Stimulated activated CD4-positive, alpha-beta T cell treated with anti-CD3 and anti-CD28 coated beads, Interleukin-1b, Interleukin-23, amount 100 ng/mL, for 24 hours (primary cell): ENCODE measurements at regions not wholly inside any gene's neighbourhood (a gene's known extent, or its start where the extent isn't known, plus 50 kb on each side); places are given as distances from the start of the nearest gene placed in this dataset.
"Not testable (repeated sequence)": the region's sequence is repeated elsewhere in the genome, so short reads cannot be mapped to it uniquely, and the experiment has no call there.

Experiments
- DNase-seq, 4 experiments: peaks; one replicate each; pipeline ENCODE4 v3.0.0-alpha.2; 2020; ENCODE audit warnings: low read depth in 4 of 4, low spot score in 1 of 4

GRCh38 chr22:47898946-47899345, 1136.5 kb downstream of the TBC1D22A start:
- no peak for DNase-seq

GRCh38 chr22:47891609-47892008, 1129.2 kb downstream of the TBC1D22A start:
- DNase-seq, result no peak

DNA sequence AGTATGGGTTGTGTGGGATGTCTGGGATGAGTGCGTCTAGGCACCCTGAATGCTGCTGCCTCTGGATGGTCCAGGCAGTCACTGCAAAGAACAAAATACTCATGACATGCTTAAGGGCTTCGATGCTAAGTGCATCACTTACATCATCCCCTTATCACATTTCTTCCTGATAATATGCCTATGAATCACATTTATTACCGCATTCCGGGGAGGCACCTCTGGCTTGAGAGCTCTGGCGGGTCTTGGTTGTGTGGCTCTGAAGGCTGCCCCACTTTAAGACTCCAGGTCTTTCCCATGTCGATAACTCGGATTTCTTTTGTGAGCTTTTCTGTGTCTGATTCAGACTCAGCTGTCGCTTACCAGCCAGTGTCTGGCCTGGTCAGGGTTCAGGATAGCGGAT, 1126.4 kb downstream of the TBC1D22A start:
- DNase-seq, result no peak

GRCh38 chr22:47884775-47885174, 1122.3 kb downstream of the TBC1D22A start:
- DNase-seq, result no peak

DNA sequence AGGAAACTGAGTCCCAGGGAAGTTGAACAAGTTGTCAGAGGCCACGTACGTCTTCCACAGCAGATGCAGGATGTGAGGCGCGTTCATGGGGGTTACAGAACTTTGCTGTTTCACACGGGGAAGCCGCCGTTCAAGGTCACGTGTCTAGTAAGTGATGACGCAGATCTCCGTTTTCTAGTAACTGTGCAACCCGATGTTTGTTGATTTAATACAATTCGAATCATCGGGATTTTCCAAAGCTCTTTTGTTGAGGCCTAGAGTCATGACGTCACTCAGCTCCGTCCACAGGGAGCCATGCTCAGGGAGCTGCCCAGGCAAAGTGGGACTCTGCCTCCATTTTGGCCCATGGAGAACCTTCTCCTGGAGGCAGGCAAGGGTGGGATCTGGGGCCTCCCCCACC, 1121.8 kb downstream of the TBC1D22A start:
- no peak for DNase-seq

GRCh38 chr22:47883757-47884156, 1121.3 kb downstream of the TBC1D22A start:
- DNase-seq, result no peak

DNA sequence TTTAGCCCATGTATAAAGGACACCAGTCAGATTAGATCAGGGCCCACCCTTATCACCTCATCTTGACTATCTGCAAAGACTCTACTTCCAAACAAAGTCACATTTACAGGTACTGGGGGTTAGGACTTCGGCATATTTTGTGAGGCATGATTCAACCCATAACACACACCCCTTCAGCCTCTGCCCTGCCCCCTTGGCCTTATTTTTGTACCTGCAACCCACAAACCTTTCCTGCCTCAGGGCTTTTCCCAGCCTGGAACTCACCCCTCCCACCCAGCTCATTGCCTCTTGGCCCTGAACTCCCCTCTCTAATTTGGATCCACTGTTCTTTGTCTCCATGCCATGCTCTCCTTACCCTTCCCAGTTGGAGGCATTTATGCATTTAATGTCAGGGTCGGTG, 1116.9 kb downstream of the TBC1D22A start:
- DNase-seq, result no peak

- no peak for DNase-seq
These were observed 1116.0 kb downstream of the TBC1D22A start for GRCh38 chr22:47878460-47878859.

DNA sequence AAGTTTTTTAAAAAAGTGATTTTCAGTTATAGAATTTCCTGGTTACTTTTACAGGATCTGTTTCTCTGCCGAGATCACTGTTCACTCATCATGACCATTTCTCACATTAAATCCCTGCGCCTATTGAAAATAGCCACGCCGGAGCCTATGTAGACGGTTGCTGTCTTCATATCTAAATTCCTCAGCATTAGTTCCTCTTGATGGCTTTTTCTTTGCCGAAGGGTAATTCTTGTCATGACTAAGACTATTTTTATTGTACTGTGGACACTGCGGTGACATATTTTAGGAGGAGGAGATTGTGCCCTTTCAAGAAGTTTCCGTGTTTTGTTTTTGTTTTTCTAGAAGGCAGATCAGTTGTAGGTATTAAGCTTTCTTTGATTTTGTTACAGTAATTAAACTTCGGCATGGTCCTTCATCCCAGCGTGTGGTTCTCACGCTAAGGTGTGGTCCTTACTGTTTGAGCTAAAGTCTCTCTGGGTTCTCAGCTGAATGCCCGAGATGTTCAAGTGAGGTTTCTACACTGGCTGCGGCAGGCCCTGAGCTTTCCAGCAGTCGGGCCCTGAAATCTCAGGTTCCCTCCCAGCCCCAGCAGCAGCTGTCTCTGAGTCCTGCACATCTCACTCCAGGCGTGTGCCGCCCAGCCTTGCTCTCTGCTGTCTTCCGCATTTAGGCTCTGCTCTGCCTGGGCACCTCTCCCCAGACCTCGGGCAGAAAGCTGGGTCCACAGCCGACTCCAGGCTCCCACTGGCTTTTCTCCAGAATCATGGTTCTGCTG, 1110.5 kb downstream of the TBC1D22A start:
- no peak for DNase-seq

- no peak for DNase-seq
These were observed 1103.2 kb downstream of the TBC1D22A start for GRCh38 chr22:47865626-47866025.

GRCh38 chr22:47862394-47862793, 1099.9 kb downstream of the TBC1D22A start:
- DNase-seq, result no peak

DNA sequence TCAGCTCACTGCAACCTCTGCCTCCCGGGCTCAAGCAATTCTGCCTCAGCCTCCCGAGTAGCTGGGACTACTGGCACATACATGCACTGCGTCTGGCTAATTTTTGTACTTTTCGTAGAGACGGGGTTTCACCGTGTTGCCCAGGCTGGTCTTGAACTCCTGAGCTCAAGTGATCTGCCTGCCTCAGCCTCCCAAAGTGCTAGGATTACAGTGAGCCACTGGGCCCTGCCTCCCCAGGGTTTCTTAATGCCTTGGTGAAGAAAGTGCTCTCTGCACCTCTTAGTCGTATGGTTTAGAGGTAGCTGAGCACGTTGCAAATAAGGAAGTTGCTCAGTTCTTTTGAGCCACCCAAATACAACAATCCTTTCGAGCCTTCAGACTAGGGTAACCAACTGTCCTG, 1098.5 kb downstream of the TBC1D22A start:
- not testable (repeated sequence) for DNase-seq

DNA sequence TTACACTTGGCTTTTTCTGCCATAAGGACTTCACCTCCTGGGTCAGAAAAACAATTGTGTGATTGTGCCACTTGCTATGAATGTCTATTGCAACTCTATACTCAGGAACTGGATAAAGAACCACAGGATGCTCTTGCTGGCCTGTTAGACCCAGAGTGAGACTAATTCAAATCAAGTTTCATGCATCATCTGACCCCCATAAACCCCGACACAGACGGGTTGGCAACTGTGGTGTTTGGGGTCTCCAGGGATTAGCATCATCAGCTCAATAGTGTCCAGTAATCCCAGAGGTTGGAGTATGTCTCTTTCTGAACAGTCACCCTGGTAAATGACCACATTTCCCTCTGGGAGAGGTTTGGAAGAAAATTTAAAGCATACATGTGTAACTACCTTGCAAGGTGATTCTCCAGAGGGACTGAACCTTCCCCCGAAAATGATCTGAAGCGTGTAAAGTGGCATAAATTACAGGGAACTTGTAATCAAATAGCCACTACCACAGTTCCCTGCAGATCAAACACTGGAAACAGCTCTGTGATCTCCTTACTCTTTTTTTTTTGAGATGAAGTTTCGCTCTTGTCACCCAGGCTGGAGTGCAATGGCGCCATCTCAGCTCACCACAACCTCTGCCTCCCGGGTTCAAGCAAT, 1097.6 kb downstream of the TBC1D22A start:
- no peak for DNase-seq

DNA sequence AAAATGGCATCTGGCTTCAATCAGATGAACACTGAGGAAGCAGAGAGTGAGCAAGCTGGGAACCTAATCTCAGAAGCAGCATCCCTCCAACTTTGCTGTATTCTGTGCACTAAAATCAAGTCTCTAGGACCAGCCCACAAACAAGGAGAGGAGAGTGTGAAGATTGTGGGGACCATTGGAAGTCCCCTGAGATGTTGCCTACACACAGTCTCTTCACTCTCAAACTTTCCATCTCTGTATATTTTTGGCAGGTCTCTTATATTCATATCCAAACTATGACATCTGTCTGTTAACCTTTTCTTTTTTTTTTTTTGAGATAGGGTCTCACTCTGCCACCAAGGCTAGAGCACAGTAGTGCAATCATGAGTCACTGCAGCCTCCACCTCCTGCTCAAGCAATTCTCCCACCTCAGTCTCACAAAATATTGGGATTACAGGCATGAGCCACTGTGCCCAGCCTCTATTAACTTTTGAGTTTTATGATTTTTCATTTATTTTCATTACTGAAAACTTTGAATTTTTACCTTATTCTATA, 1096.4 kb downstream of the TBC1D22A start:
- DNase-seq, result no peak

DNA sequence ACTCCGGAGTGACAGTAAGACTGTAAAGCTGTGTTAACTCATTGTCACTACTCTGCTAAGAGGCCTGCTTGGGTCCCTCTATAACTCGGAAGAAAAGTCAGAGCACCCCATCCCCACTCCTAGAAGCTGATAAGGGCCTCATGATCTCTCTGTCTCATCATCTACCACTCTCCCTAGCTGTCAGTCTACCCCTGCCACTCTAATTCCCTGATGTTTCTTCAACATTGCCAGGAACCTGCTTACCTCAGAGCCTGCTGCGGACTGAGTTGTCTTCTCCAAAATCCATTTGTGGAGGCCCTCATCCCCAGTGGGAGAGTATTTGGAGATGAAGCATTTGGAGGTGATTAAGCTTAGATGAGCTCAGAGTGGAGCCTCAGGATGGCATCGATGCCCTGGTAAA, 1092.2 kb downstream of the TBC1D22A start:
- DNase-seq, result no peak

DNA sequence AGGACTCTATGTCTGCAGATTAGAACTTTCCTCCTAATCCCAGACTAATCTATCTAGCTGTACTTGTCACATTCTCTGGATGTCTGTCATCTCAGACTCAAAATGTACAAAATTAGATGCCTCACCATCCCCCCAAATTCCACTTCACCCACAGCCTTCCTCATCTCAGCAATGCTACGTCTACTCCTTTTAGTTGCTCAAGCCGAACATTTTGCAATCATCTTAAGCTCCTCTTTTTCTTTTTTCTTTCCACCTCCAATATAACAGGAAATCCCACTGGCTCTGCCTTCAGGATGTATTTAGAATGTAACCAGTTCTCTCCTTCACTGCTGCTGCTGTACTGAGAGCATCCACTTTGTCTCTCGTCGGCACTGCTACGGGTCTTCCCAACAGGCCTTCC, 1091.8 kb downstream of the TBC1D22A start:
- DNase-seq, result no peak

DNA sequence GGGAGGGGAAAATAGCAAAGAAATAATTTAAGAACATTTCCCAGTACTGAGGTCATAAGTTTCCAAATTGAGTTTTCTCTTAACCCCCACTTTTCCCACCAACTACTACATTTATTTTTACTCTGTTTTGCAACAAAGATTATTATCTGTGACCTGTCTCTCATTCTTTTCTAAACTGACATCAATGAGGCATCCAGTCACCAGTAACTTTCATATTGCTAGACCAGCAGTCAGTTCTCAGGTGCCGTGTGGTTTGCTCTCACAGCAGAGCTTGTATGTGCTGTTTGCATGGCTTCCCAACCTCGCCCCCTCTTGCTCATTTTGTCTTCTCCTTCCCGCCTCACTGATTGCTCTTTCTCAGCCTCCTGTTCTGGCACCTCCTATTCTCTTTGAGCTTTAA, 1091.3 kb downstream of the TBC1D22A start:
- no peak for DNase-seq

GRCh38 chr22:47851586-47851985, 1089.1 kb downstream of the TBC1D22A start:
- no peak for DNase-seq

- no peak for DNase-seq
These were observed 1088.2 kb downstream of the TBC1D22A start for GRCh38 chr22:47850644-47851151.

- no peak for DNase-seq
These were observed 1087.1 kb downstream of the TBC1D22A start for GRCh38 chr22:47849576-47849975.

DNA sequence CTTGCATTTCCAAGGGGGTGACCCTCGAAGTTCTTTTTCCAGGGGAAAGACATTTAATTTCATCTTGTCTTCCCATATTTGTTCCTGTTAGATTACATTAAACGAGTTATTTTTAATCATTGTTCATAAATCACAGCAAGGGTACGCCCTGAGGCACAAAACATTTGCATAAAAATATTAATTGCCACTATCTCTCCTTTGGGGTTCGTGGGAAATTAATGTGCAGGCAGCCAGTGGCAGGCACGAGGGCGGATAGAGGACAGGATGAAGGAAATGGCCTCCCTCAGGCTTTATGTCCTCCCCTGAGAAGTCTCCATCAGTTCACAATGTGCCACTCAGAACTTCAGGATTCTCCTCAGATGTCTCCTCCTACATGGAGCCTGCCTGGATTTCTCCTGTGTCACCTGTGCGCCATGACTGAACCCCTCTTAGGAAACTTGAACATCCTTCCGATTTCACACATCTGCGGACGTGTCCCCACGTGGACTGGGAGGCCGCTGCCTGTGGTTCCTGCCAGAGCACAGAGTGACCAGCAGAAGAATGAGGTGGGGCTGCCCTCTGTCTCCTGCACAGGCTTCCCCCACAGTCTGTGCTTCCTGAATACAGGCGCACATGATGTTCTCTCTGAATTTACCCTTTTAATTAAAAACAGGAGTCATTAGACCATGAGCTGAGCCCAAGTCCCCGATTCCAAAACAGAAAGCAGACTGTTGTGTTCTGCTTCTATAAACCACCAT, 1085.9 kb downstream of the TBC1D22A start:
- no peak for DNase-seq
